IPS-NIHi11 (cell line): ENCODE measurements at regions not wholly inside any gene's neighbourhood (a gene's known extent, or its start where the extent isn't known, plus 50 kb on each side); places are given as distances from the start of the nearest gene placed in this dataset.
A peak's percentile ranks its signal among the peaks of the same experiment; 100 is the strongest.

Experiments used
- DNase-seq: peaks from one replicate; pipeline ENCODE4 v3.0.0; 2012; ENCODE audit warnings: mixed read lengths, low spot score

DNA sequence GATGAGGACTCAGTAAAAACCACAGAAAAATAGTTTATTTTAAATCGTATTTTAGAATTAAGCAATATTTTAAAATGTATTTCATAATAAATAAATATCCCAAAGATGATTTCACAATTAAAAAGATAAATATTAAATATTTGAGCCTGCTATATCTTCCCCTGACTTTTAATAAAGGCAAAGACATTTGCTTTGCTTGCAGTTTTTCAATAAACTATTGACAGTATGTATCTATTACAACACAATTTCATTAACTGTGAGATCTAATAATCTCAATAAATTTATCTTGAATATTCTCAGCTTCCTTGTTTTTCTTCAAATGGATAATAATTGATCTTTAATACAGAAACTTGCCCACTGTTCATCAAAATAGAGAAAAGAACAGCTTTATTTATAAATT, 186.2 kb upstream of the TARS1 start:
- DNase-seq: no peak

DNA sequence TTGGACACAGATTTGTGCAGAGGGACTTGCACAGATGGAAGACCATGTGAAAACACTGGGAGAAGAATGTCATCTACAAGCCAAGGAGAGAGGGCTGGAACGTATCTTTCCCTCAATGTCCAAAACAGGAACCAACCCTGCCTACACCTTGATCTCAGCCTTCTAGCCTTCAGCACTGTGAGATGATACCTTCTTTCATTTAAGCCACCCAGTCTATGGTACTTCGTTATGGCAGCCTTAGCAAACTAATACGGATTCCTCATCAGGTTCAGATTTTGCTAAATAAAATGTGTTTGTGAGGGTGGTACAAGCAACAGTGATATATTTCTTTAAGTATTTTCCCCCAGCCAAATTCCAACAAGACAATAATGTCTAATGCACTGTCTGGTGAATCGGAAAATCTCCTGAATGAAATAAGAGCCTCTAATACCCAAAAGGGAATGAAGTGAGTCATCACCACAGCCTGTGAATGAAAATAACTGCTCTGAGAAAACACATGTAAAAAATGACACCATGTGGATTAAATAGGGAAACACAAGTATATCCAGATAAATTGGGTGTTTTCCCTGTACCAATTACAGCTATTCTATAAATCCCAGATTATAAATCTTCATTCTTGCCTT, 182.8 kb upstream of the TARS1 start:
- peak; percentile 7 for DNase-seq

DNA sequence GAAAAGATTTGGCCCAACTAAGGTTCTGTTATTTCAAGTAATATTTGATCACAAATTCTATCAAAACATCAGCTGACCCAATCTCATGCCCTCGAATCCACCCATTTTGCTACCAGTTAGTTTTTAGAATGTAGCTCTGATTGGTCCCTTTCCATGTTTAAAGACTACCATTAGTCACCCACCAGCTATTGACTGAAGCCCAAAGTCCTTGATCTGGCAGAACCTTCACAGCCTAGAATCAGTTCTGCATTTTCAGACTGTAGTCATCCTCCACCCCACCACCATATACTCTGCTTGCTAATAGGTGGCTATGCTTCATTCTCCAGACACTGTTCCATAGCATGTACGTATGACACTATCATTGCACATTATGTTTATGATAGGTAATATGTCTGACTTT, 182.2 kb upstream of the TARS1 start:
- DNase-seq: no peak

DNA sequence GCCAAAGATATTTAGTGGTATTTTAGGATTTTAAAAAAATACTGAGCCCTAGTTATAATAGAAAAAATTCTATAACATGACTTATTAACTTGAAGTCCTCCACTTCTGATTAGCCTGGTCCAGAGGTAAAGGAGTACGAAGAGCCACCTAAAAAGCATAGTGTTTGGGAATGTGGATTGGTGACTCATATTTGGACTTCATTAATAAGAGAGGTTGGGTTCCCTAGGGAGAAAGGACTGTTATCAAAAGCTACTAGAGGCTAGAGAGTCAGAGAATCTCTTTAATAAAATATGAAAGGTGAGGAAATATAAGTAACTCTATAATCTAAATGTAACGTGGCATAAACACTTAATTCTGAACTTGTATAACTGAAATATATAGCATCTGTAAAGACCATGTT, 180.7 kb upstream of the TARS1 start:
- DNase-seq: no peak

DNA sequence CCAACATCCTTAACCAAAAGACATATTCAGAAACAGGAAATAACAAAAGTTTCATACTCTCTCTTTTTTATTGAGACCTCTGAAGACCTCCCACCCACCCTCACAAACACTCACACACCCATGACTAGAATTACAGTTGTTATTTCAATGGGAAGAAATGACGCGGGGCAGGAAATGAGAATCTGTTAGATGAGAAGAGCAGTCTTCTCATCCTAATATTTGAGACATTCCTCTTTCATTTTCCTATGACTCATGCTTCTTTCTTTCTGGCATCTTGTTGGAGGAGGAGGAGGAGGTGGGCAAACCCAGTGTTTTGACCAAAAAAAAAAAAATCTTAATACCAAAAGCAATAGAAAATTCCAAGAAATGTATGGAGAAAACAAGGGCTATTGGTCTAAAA, 179.5 kb upstream of the TARS1 start:
- no peak for DNase-seq

DNA sequence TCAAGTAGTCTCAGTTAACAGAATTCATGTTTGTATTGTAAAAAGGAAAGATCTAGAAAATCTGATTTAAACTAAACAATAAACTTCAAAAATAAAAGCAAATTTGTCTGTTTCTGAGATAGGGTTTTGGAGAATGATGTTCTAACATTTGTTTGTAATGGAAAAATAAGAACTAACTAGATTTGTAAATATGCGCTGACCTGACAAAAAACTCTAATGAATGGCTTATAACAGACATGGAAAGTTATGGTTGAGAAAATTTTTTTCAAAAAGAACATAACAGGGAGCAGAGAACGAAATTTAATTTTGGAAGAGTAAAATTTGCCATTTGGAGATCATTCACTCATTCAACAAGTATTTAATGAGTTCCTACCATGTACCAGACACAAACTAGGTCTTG, 179.0 kb upstream of the TARS1 start:
- DNase-seq: no peak

DNA sequence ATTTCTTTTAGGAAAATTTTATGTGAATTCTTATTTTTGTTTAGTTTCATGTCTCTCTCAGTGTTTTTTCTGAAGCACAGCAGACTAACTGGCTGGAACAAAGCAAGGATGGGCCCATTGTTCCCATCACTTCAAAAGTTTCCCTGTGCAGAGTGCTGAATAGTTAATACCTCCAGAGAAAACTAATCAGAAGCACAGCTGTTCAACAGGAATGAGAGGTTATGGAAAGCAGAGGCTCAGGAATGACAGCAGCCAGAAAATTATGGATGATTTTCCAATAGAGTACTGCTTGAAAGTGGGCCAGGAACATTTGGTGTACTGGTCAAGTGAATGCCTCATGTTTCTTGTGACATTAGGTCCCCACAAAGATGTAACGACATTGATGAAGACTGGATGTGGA, 173.0 kb upstream of the TARS1 start:
- DNase-seq: no peak

DNA sequence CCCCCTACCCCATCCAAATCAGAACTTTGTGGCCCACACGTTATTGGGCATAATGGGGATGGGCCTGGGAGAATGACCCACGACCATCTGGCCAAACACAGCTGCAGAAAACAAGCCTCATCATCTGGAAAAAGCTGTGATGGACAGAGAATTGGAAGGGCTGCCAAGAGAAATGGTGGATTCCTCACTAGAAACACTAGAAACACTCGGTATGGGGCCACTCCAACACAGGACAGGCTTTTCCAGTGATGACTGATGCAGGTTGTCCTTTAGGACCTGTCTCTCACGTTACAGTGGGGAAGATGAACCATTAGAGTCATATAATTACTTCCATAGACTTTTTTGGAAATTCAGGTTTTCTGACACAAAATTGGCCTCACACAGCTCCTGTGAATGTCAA, 172.4 kb upstream of the TARS1 start:
- no peak for DNase-seq

DNA sequence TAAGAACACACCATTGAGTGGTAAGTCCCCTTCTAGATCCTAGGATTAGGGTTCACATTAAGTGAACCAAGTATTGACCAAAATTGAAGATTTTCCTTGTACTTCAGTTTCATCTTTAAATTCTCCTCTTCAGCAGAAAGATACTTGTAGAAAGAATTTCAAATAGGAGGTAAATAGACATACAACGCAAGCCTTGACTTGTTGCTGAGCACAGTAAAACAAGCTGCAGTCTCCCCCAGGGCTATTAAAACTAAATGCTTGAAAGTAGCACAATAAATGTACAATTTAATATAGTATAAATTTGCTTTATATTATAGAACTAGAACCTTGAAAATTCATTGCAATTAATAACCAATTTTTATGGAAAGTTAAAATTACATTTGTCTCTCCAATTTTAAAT, 170.1 kb upstream of the TARS1 start:
- DNase-seq: no peak

DNA sequence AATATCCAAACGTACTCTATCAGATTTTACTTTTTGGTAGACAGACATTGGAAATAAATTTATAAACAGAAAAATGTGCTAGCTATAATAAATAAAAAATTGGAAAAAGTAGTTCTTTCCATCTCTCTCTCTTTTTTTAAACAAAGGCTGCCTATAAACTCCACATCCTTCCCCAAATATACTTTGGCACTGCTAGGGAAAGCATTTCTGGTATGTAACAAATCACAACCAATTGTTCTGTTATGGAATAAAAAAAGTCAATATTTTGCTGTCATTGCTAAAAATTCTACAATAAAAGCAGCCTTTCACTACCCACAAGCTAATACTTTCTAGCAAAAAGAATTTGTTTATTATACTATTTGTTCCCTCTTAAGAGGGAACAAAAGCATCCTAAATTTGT, 169.2 kb upstream of the TARS1 start:
- DNase-seq: no peak

DNA sequence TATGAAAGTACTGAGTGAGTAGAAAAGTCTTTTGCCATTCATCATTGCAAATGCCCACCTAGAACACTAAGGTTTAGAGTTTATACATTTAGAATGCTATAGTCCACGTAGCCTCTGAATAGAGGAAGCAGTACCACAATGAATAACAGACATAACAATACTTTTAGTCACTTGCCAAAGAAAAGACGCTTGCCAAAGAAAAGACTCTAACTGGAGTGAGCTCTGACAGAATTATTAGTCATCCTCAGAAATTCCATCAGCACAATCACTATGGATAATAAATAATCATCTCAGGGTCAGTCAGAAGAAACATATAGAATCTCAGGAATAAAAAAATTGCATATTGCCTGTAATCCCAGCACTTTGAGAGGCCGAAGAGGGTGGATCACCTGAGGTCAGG, 168.5 kb upstream of the TARS1 start:
- no peak for DNase-seq

DNA sequence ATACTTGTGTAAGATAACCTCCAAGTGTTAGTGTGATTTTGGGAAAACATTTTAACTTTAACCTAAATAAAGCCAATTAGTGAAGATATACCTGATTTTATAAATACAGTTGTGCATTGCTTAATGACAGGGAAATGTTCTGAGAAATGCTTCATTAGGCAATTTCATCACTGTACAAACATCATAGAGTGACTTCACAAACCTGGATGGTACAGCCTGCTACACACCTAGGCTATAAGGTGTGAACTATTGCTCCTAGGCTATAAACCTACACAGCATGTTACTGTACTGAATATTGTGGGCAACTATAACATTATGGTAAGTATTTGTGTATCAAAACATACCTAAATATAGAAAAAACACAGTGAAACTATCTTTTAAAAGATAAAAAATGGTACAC, 166.8 kb upstream of the TARS1 start:
- no peak for DNase-seq

DNA sequence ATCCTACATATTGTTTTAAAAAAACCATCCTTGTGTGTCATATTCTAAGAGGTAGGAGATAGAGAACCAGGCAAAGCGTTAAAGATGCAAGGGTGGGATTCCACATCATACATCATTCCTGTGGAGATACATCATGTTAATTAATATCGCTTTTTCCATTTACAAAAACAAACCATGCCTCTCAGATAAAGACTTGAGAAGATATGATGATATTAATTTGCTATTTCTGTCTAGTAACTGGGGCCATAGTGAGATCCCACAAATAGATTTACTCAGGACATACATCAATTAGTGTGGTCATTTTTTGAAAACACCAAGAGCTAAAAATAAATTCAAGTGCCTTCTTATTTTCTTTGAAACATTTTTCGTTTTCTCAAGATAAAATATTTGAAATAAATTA, 165.4 kb upstream of the TARS1 start:
- no peak for DNase-seq

DNA sequence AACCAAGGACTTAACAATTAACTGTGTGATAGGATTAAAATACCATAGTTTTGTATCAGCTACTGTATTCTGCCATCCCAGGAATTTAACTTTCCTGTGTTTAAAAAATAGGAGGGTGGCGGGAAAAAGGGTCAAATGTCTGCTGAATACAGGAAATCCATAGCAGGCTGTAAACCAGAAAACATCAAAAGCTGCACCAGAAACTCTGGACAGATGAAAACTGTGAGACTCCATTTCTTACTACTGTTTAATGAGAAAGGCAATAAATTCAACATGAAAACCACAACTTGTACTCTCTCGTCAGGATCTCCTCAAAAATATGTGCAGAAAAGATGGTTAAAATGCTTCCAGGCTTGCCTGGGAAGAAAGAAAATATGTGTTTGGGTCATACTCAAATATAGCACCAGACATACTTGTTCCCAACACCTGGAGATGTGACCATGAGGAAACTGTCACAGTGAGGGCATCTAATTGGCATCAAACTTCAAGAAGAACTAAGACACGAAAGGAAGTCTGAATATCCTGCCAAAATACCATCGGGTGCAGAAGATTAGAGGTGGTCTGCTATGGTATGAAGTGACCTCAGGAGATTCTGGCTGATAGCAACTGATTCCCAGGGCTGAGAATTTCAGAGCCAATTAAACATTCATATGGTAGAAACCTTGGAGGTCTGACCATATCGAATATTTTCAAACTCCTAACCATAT, 164.7 kb upstream of the TARS1 start:
- DNase-seq: no peak

DNA sequence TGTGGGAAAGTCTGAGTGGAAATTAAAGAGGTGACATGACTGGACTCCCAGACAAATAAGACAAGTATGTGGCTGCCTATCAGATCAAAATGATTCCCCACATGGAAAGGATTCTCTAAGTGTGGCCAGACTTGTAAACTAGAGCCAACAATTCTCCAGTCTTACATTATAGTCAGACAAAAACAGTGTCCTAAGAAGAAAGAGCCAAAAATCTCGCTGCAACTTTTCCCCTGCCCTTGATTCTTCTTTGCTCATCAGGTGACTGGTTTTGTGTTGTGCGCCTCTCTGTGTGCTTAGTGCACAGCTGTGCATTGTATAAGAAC, 164.2 kb upstream of the TARS1 start:
- DNase-seq: no peak

DNA sequence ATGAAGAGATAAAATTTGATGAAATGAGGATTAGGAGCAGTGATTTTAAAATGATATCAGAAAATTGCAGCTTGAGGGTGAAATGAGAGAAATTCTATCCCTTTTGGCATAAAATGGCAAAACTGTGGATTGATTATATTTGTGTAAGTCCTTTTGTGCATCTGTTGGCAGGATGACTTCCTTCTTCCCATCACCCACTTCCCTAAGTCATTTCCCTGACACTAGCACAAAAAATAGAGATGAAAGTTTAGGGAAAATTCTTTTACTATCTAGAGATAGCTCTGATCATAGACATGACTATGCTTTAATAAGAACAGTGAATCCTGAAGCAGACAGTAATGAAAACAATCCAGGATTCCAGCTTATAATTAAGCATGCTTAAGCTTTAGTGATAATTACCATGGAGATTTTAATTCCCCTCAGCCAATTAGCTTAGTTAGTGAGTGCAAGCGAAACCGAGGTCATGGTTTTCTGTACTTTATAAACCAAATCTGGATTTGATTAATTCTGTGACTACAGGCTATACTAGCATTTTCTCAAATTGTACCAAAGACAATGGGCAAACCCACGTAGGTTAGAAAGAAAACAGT, 163.6 kb upstream of the TARS1 start:
- DNase-seq: no peak

DNA sequence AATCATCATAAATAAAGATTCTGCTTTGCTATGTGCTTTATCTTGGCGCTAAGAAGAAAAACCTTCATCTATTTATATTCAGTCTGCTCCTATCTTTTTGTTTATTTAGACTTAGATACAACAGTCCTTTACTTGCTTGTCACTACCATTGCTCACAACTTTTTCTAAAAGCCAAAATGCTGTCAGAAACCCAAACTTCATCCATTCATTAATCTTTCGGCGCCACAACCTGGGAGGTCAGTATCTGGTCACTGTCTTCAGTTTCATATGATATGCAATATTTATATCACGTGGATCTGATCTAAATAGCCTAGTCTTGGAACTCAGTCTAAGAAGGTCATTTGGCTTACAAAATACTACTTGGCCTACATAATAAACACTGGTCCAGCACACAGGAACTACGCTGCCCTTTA, 159.3 kb upstream of the TARS1 start:
- no peak for DNase-seq

DNA sequence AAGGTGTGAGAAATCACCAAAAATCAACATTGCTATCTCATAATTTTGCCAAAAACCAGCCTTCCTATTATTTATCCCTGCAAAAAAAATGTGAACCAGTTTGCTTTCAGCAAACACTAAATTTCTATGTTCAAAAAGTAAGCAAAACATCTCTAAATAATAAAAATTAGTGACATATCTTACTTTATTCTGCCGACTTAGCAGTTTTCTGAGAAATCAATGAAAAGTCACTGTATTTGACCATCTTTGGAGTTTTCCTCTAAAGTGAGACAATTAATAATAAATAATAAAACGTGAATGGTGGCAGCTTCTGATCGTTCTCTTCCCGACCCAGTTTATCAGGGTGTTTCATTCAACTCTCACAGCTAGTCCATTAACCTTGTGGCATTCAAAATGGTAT, 158.6 kb upstream of the TARS1 start:
- DNase-seq: no peak

DNA sequence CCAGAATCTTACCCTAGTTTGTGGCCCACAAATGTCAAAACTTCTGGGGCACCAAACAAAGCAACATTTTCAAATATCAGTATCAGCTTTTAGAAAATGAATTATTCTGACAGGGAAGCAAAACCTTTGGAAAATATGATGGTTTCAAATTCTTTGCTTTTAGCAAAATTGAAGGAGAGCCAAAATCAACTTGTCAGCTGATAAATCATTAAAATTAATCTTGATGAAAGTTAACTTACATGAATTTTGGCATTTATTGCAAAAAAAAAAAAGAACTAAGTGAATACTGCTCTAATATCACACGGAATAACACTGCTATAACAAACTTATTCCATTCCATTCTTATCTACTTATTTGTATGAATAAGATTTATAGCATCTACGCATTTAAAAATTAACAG, 158.1 kb upstream of the TARS1 start:
- no peak for DNase-seq

DNA sequence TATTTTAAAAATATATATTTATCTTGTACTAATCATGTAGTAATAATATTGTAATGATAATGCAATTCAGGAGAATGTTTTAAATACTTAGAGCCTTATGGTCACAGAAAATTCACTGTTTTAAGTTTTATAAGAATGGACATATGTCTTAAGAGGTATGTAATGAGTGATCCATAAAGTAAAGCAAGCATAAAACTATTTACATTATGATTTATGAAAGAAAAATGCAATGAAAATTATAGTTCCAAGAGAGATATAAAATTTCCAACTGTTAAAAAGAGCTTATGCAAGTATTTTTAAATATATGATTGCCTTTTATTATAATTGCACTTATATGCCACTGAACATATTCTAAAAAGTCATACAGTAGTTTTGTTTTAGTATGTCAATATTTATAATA, 157.5 kb upstream of the TARS1 start:
- no peak for DNase-seq

DNA sequence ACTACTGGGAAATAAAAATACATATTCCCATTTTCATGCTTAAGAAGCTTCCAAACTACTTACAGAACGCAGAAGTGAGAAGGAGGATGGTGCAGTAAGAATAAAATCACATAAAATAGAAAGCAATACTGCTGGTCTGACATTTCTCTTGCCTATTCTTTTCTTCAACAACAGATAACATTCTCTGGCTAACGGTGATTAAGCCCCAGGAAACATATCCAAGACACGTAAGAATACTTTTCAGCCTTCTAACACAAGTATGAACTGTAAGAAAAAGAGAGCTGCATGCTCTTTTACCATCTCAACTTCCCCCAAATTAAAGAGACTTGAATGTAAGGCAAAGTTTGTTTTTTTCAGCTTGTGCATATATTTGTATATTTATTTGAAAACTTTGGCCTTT, 156.1 kb upstream of the TARS1 start:
- DNase-seq: no peak

DNA sequence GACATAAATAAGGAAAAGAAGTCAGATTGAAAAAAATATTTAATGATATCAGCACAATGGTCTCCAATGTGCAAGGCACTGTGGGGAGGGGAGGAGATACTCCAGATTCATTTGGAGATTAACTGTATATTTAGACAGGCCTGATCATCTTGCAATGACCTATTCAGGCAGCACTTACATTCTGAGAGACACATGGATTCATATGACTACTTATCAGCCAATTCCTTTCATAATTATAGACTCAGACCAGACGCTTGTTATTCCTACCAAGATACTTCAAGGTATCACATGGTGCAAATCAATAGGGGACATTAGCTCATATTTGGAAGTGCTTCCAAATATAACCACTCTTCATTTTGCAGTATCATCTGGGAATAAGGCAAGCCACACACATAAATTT, 153.5 kb upstream of the TARS1 start:
- no peak for DNase-seq

DNA sequence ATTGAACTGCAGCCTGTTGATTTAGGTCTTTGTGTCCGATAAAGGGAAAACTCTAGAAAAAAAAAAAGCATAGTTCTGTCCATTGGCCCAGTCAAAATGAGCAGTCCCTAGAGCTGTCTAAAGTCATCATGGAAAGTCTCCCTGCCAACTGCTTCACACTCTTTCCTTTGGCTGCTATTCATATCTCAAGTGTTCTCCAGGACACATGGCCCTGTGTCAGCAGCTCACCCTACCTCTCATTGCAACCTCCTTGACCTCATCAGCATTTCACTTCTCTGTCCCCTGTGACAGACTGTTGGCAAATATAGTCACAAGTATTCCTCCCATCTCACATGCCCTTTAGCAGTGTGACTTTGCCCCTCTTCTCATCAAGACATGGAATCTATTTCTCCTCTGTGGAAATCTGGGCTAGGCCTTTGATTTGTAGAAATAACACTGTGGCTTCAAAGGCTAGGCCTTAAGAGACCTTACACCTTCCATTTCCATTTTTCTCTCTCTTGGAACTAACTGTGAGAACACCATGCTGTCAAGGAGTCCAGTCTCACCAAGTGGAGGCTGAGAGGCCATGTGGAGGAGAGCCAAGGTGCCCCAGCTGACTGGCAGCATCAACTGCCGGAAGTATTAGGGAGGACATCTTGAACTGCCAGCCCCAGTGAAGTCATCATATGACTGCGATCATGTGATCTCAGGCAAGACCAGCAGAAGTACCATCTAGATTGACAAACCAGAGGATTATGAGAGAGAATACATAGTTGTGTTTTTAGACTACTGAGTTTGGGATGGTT, 149.4 kb upstream of the TARS1 start:
- DNase-seq: no peak
